Prostate gland (tissue), 2 donors: ENCODE measurements at regions not wholly inside any gene's neighbourhood (a gene's known extent, or its start where the extent isn't known, plus 50 kb on each side); places are given as distances from the start of the nearest gene placed in this dataset.

Source experiments
- CTCF ChIP-seq, 4 experiments: fragments of 200-600 bp in 2 of 4; fragments of 450-650 bp in 2 of 4; sonication (generic) in 2 of 4; IDR thresholded peaks; 1 replicate in 3 of 4; 2 replicates in 1 of 4; pipeline ENCODE4 v1.5.1; 2016 to 2019; ENCODE audit warnings: antibody characterized with exemption in 4 of 4, mild to moderate bottlenecking in 2 of 4, moderate library complexity in 2 of 4
- POLR2A ChIP-seq: fragments of 450-650 bp; IDR thresholded peaks from one replicate; pipeline ENCODE4 v1.6.1; 2016; ENCODE audit warnings: antibody characterized with exemption, mild to moderate bottlenecking
- POLR2AphosphoS5 ChIP-seq: sonication (generic); formaldehyde crosslinking; IDR thresholded peaks from one replicate; pipeline ENCODE4 v1.6.1; 2017; ENCODE audit warnings: antibody characterized with exemption

DNA sequence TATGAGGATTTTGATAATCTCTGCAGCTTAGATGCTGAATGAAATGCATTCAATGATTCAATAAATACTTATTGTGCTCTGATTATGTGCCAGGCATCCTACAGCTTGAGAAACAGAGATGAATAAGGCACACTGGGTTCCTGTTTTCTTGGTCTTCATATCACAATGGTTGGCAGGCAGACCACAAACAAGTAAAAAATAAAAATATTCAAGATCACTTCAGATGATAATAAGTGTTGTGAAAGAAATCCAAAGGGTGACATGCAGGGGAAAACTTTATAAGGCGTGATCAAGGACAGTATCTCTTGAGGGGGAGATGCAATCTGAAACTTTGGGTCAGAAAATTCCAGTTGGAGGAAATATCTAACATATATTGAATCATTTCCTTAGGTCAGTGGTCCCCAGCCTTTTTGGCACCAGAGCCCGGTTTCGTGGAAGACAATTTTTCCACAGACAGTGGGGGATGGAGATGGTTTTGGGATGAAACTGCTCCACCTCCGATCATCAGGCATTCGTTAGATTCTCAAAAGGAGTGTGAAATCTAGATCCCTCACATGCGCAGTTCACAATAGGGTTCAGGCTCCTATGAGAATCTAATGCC is 73.7 kb upstream of the RAP1B start:
- TF ChIP-seq CTCF (IDR thresholded peaks at IDR 0.05) (no peak), POLR2A (no peak), POLR2AphosphoS5 (no peak)
